H1 (cell line): ENCODE measurements at regions not wholly inside any gene's neighbourhood (a gene's known extent, or its start where the extent isn't known, plus 50 kb on each side); places are given as distances from the start of the nearest gene placed in this dataset.

ENCODE experiments used
- CTCF ChIA-PET: fragments of 300-600 bp; sonication (Branson Sonifier 250); formaldehyde crosslinking; loops from one replicate; lab custom pipeline; 2021; ENCODE audit not compliant: partially characterized antibody; lab: Charles Lee
- POLR2A ChIA-PET: fragments of 300-600 bp; sonication (Branson Sonifier 250); formaldehyde crosslinking; loops from one replicate; lab custom pipeline; 2021; ENCODE audit warnings: inconsistent platforms; ENCODE audit not compliant: partially characterized antibody; lab: Charles Lee
- DNase-seq, 2 experiments: peaks; one replicate each; pipeline versions ENCODE4 v3.0.0 to v3.0.0-alpha.2; 2010 to 2022; ENCODE audit warnings: low spot score in 2 of 2, low read depth in 1 of 2, mixed read lengths in 1 of 2
- FAIRE-seq: peaks from 2 replicates; lab custom pipeline; 2011; peaks lifted over from hg19 to GRCh38; lab: Jason Lieb, UNC
- H2AFZ ChIP-seq: 2 replicates; pipeline ENCODE4 v1.8.1; 2012; ENCODE audit warnings: low read length, inconsistent platforms
- H2AK5ac ChIP-seq: 2 replicates; pipeline ENCODE4 v1.6.1; 2013; ENCODE audit warnings: low read depth, low read length
- H2BK120ac ChIP-seq: replicated peaks from 2 replicates; pipeline ENCODE3; 2013; ENCODE audit warnings: low read depth, low read length, inconsistent platforms
- H2BK12ac ChIP-seq: 2 replicates; pipeline ENCODE4 v1.6.1; 2013; ENCODE audit warnings: low read depth, low read length
- H2BK15ac ChIP-seq: 2 replicates; pipeline ENCODE4 v1.6.1; 2013; ENCODE audit warnings: low read length
- H2BK20ac ChIP-seq: 2 replicates; pipeline ENCODE4 v1.6.1; 2013; ENCODE audit warnings: low read length
- H2BK5ac ChIP-seq: 2 replicates; pipeline ENCODE4 v1.6.1; 2013; ENCODE audit warnings: low read depth, low read length
- H3K14ac ChIP-seq: 2 replicates; pipeline ENCODE4 v1.6.1; 2013; ENCODE audit warnings: inconsistent platforms; ENCODE audit not compliant: insufficient read length
- H3K18ac ChIP-seq: 2 replicates; pipeline ENCODE4 v1.6.1; 2013; ENCODE audit warnings: low read length; ENCODE audit errors: extremely low read depth
- H3K23ac ChIP-seq: 2 replicates; pipeline ENCODE4 v1.6.1; 2013; ENCODE audit warnings: inconsistent platforms; ENCODE audit not compliant: insufficient read length
- H3K23me2 ChIP-seq: 2 replicates; pipeline ENCODE4 v1.6.1; 2013; ENCODE audit warnings: low read depth, low read length
- H3K27ac ChIP-seq: 2 replicates; pipeline ENCODE4 v1.6.1; 2011; ENCODE audit warnings: low read depth, low read length, inconsistent platforms
- H3K27me3 ChIP-seq, 4 experiments: replicated peaks in 1 of 4; 1 replicate in 1 of 4; 2 replicates in 3 of 4; pipeline versions ENCODE4 v1.6.1 to v1.8.1; 2011 to 2013; ENCODE audit warnings: low read length in 3 of 4, mild to moderate bottlenecking in 3 of 4, inconsistent platforms in 2 of 4, mixed read lengths in 2 of 4, moderate library complexity in 1 of 4; ENCODE audit not compliant: control insufficient read depth in 3 of 4, insufficient read depth in 3 of 4; ENCODE audit errors: extremely low read depth in 1 of 4
- H3K36me3 ChIP-seq, 4 experiments: 2 replicates each; pipeline versions ENCODE4 v1.6.1 to v1.8.1; 2011 to 2013; ENCODE audit warnings: mild to moderate bottlenecking in 4 of 4, low read length in 3 of 4, moderate library complexity in 2 of 4, control low read depth in 1 of 4, inconsistent platforms in 1 of 4; ENCODE audit not compliant: insufficient read depth in 4 of 4, control insufficient read depth in 2 of 4
- H3K4ac ChIP-seq: replicated peaks from 2 replicates; pipeline ENCODE3; 2013; ENCODE audit warnings: low read length, low read depth, mixed read lengths, inconsistent platforms; ENCODE audit not compliant: insufficient read length
- H3K4me1 ChIP-seq, 4 experiments: replicated peaks in 1 of 4; 1 replicate in 1 of 4; 2 replicates in 3 of 4; pipeline versions ENCODE4 v1.6.1 to v1.8.1; 2011 to 2013; ENCODE audit warnings: low read length in 3 of 4, inconsistent platforms in 2 of 4, mixed read lengths in 1 of 4; ENCODE audit not compliant: insufficient read depth in 4 of 4, control insufficient read depth in 3 of 4
- H3K4me2 ChIP-seq, 2 experiments: 2 replicates each; pipeline versions ENCODE4 v1.6.1 to v1.8.1; 2011 to 2013; ENCODE audit warnings: low read depth in 2 of 2, low read length in 2 of 2, control low read depth in 1 of 2, inconsistent platforms in 1 of 2, mild to moderate bottlenecking in 1 of 2; ENCODE audit not compliant: insufficient read depth in 1 of 2
- H3K4me3 ChIP-seq, 4 experiments: fragments of 200-600, 300-600 bp in 1 of 4; sonication (generic), shearing (Covaris generic), sonication (Bioruptor Twin) in 1 of 4; 2 replicates each; pipeline versions ENCODE4 v1.5.1 to v1.8.1; 2011 to 2016; ENCODE audit warnings: low read length in 4 of 4, low read depth in 3 of 4, control low read depth in 2 of 4, inconsistent platforms in 2 of 4, mild to moderate bottlenecking in 2 of 4, mixed read lengths in 1 of 4, moderate library complexity in 1 of 4; ENCODE audit not compliant: insufficient read depth in 2 of 4; ENCODE audit errors: extremely low read depth in 1 of 4
- H3K56ac ChIP-seq: replicated peaks from 2 replicates; pipeline ENCODE3; 2013; ENCODE audit warnings: low read depth, mild to moderate bottlenecking, mixed read lengths, low read length, inconsistent platforms; ENCODE audit not compliant: insufficient read length
- H3K79me1 ChIP-seq: 2 replicates; pipeline ENCODE4 v1.6.1; 2013; ENCODE audit warnings: low read depth, low read length, control low read depth
- H3K79me2 ChIP-seq, 2 experiments: 2 replicates each; pipeline versions ENCODE4 v1.6.1 to v1.8.1; 2012 to 2013; ENCODE audit warnings: low read length in 2 of 2, mild to moderate bottlenecking in 2 of 2, inconsistent platforms in 1 of 2; ENCODE audit not compliant: insufficient read depth in 2 of 2, control insufficient read depth in 1 of 2
- H3K9ac ChIP-seq, 4 experiments: replicated peaks in 1 of 4; 1 replicate in 1 of 4; 2 replicates in 3 of 4; pipeline versions ENCODE4 v1.6.1 to v1.8.1; 2011 to 2013; ENCODE audit warnings: low read depth in 3 of 4, low read length in 3 of 4, control low read depth in 2 of 4, mild to moderate bottlenecking in 2 of 4, moderate library complexity in 2 of 4, inconsistent platforms in 1 of 4; ENCODE audit errors: extremely low read depth in 1 of 4
- H3K9me3 ChIP-seq, 2 experiments: 2 replicates each; pipeline versions ENCODE4 v1.6.1 to v1.8.1; 2012 to 2013; ENCODE audit warnings: mild to moderate bottlenecking in 2 of 2, moderate library complexity in 2 of 2, control low read depth in 1 of 2, inconsistent platforms in 1 of 2, low read depth in 1 of 2, low read length in 1 of 2, mixed read lengths in 1 of 2; ENCODE audit not compliant: insufficient read depth in 2 of 2
- H4K20me1 ChIP-seq, 2 experiments: replicated peaks in 1 of 2; 2 replicates each; pipeline versions ENCODE3 to v1.8.1; 2011 to 2013; ENCODE audit warnings: inconsistent platforms in 2 of 2, low read length in 2 of 2, mild to moderate bottlenecking in 1 of 2; ENCODE audit not compliant: insufficient read depth in 2 of 2, control insufficient read depth in 1 of 2
- H4K5ac ChIP-seq: 2 replicates; pipeline ENCODE4 v1.6.1; 2013; ENCODE audit warnings: low read length, low read depth, mixed read lengths, inconsistent platforms; ENCODE audit not compliant: insufficient read length
- H4K8ac ChIP-seq: 2 replicates; pipeline ENCODE4 v1.8.0; 2013; ENCODE audit warnings: mild to moderate bottlenecking, moderate library complexity, low read length, inconsistent platforms; ENCODE audit not compliant: insufficient read depth; ENCODE audit errors: extremely low read depth
- H4K91ac ChIP-seq: replicated peaks from 2 replicates; pipeline ENCODE3; 2013; ENCODE audit warnings: low read length, mixed read lengths, inconsistent platforms; ENCODE audit not compliant: insufficient read length
- GTF2F1 ChIP-seq: IDR thresholded peaks from 2 replicates; pipeline ENCODE4 v1.6.1; 2012; ENCODE audit warnings: low read depth, low read length, improper control_type of control experiment, borderline replicate concordance
- JUND ChIP-seq: IDR thresholded peaks from 2 replicates; pipeline ENCODE4 v1.6.1; 2011; ENCODE audit warnings: mild to moderate bottlenecking, improper control_type of control experiment, low read length
- NANOG ChIP-seq: IDR thresholded peaks from 2 replicates; pipeline ENCODE4 v1.6.1; 2011; ENCODE audit warnings: low read length, low read depth, mild to moderate bottlenecking, inconsistent platforms; ENCODE audit not compliant: insufficient read depth, poor library complexity, severe bottlenecking
- SIRT6 ChIP-seq: IDR thresholded peaks from one replicate; pipeline ENCODE4 v1.7.1; 2012; ENCODE audit warnings: low read length, inconsistent platforms
- TEAD4 ChIP-seq: IDR thresholded peaks from 2 replicates; pipeline ENCODE4 v1.6.1; 2012; ENCODE audit warnings: low read depth, low read length, inconsistent platforms, mixed read lengths
- WGBS, 2 experiments: shearing (Covaris generic) in 1 of 2; methylation state at CpG; one replicate each; pipeline versions ENCODE4 v1.1.6 to v1.1.7; 2013 to 2015; ENCODE audit warnings: low lambda C conversion rate in 2 of 2, mixed read lengths in 2 of 2, inconsistent platforms in 1 of 2, low coverage in 1 of 2, missing lambda C conversion rate in 1 of 2; ENCODE audit not compliant: insufficient replicate concordance in 2 of 2, insufficient coverage in 1 of 2, insufficient read length in 1 of 2; ENCODE audit errors: extremely low coverage in 1 of 2, missing lambda C conversion rate in 1 of 2; 5-methylcytosine and 5-hydroxymethylcytosine counted together

DNA sequence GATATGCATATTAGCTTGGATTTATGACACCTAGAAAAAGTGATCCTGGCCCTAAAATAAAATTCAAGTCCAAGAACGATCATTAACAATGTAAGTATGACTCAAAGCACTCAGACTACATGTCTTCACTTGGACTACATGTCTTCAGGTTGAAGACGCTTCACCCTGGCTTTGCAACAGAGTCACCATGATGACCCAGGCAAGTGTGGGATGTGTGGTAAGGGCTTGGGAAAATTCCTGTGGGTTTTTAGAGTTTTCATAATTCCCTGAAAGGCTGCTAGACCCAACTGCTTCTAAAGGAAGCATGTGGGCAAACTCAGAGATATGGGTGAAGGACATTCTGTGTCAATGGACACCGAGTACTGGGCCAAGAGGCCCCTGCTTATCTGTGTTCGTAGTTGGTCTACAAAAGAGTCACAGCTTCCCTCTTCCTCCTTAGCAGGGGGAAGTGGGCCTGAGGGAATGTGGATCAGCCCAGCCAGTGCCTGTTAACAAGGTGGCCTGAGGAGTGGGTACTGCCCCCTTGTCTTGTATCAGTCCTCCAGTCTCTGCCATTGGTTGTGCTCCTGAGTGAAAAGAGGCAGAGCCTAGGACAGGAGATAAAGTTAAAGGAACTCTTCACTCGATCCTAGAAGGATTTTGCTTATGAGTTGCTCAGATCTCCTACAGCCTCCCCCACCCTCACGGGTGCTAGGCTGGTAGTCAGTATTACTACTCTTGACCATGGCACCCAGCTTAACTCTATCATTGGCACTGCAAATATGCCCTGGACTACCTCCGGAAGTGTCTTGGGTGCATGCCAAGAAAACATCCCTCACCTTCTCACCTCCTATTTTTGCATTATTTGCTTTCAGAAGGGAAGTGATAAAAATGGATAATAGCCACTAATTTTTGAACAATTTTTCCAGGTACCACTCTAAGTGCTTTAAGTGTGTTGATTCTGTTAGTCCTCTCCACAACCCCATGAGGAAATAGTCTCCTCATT lies 406.3 kb downstream of the COG6 start:
- Histone ChIP-seq H2BK5ac (no peak overlapping the region), H2BK20ac (no peak overlapping the region), H2BK15ac (no peak overlapping the region), H2AFZ (no peak overlapping the region), H4K91ac (no peak overlapping the region), H3K79me1 (no peaks in the 10 kb centered on the region), H3K27me3 (no peaks in the 10 kb centered on the region), H3K27ac (no peak overlapping the region), H3K9me3 (no peaks in the 10 kb centered on the region), H3K4ac (no peak overlapping the region), H2BK120ac (no peak overlapping the region), H3K18ac (no peak overlapping the region), H2AK5ac (no peak overlapping the region), H2BK12ac (no peak overlapping the region), H4K5ac (no peak overlapping the region), H3K9ac (no peak overlapping the region), H3K4me1 (no peaks in the 10 kb centered on the region), H3K23me2 (no peaks in the 10 kb centered on the region), H3K79me2 (no peaks in the 10 kb centered on the region), H3K23ac (no peak overlapping the region), H3K56ac (no peak overlapping the region), H3K4me2 (no peak overlapping the region), H4K8ac (no peak overlapping the region), H3K4me3 (no peak overlapping the region), H3K14ac (no peak overlapping the region), H3K36me3 (no peaks in the 10 kb centered on the region), H4K20me1 (no peaks in the 10 kb centered on the region)
- ChIA-PET POLR2A (no interaction called here), CTCF (interaction anchor here (0.7 to 2.0 kb wide), 6 partner anchors 8 to 622 kb away, joined by 3 to 8 read pairs (median 4); no protein-coding TSS in a partner anchor)
- 93% methylated on average over 7 of the region's 7 CpGs; no CpG with 5 or more reads in 1 of the 2 experiments for WGBS, 2 experiments
- DNase-seq, result no peak
- FAIRE-seq, result no peak
- TF ChIP-seq SIRT6 (no peak), JUND (no peak), NANOG (no peak), GTF2F1 (no peak), TEAD4 (no peak)
